SU-DHL-6 (cell line): ENCODE measurements at regions not wholly inside any gene's neighbourhood (a gene's known extent, or its start where the extent isn't known, plus 50 kb on each side); places are given as distances from the start of the nearest gene placed in this dataset.

Experiments
- H2AFZ ChIP-seq: fragments of 200-600 bp; sonication (generic); 2 replicates; pipeline ENCODE4 v1.6.1; 2014; ENCODE audit warnings: low read depth, mild to moderate bottlenecking, moderate library complexity, mixed read lengths, antibody characterized with exemption, low read length; ENCODE audit not compliant: severe bottlenecking
- H3F3A ChIP-seq: fragments of 200-600 bp; shearing (Covaris generic); 2 replicates; pipeline ENCODE4 v1.6.0; 2016; ENCODE audit warnings: antibody characterized with exemption, mild to moderate bottlenecking; ENCODE audit not compliant: insufficient read depth
- H3K27ac ChIP-seq: fragments of 200-600 bp; sonication (generic); 2 replicates; pipeline ENCODE4 v1.5.1; 2016; ENCODE audit warnings: low read depth, mild to moderate bottlenecking, low read length, moderate library complexity, mixed read lengths
- H3K27me3 ChIP-seq: fragments of 200-600 bp; sonication (generic), shearing (Covaris generic); 2 replicates; pipeline ENCODE4 v1.6.0; 2014; ENCODE audit warnings: mild to moderate bottlenecking, low read length
- H3K36me3 ChIP-seq: fragments of 200-600 bp; sonication (generic); 2 replicates; pipeline ENCODE4 v1.6.1; 2014; ENCODE audit warnings: mild to moderate bottlenecking, low read length, mixed read lengths
- H3K4me2 ChIP-seq: fragments of 300-600, 200-600 bp; shearing (Covaris generic), sonication (generic); 2 replicates; pipeline ENCODE4 v1.6.0; 2014; ENCODE audit warnings: low read length, low read depth, mild to moderate bottlenecking; ENCODE audit not compliant: poor library complexity, severe bottlenecking
- H3K4me3 ChIP-seq: fragments of 200-600 bp; sonication (generic); 2 replicates; pipeline ENCODE4 v1.5.1; 2014; ENCODE audit warnings: antibody characterized with exemption, low read length, mild to moderate bottlenecking, mixed read lengths; ENCODE audit not compliant: insufficient read depth, poor library complexity, severe bottlenecking
- H3K79me2 ChIP-seq: fragments of 200-600 bp; sonication (generic); 2 replicates; pipeline ENCODE4 v1.6.1; 2014; ENCODE audit warnings: mild to moderate bottlenecking, low read length, moderate library complexity; ENCODE audit not compliant: insufficient read depth
- H3K9ac ChIP-seq: fragments of 200-600 bp; sonication (generic); 2 replicates; pipeline ENCODE4 v1.7.0; 2014; ENCODE audit warnings: mild to moderate bottlenecking, low read length
- H3K9me2 ChIP-seq: fragments of 200-600 bp; sonication (generic); replicated peaks from 2 replicates; pipeline ENCODE4 v1.6.1; 2014; ENCODE audit warnings: low read length; ENCODE audit not compliant: insufficient read depth
- H3K9me3 ChIP-seq: fragments of 200-600 bp; sonication (generic); 2 replicates; pipeline ENCODE4 v1.6.1; 2014; ENCODE audit warnings: low read length, mixed read lengths; ENCODE audit not compliant: insufficient read depth
- H4K20me1 ChIP-seq: fragments of 200-600 bp; sonication (generic); 2 replicates; pipeline ENCODE4 v1.6.1; 2014; ENCODE audit warnings: low read depth, mild to moderate bottlenecking, antibody characterized with exemption, low read length, moderate library complexity, mixed read lengths
- CTCF ChIP-seq: fragments of 200-600 bp; sonication (generic); IDR thresholded peaks from one replicate; pipeline ENCODE4 v1.5.1; 2017; ENCODE audit warnings: antibody characterized with exemption, mild to moderate bottlenecking, low read length, moderate library complexity; ENCODE audit not compliant: insufficient read depth, poor library complexity, severe bottlenecking
- EZH2phosphoT487 ChIP-seq: fragments of 200-600 bp; sonication (generic), shearing (Covaris generic); conservative IDR thresholded peaks from 2 replicates; pipeline ENCODE4 v1.6.1; 2018; ENCODE audit warnings: mild to moderate bottlenecking, antibody characterized with exemption, low read length, moderate library complexity, mixed read lengths

- H3K4me2 ChIP-seq, result no peak overlapping the region
- TF ChIP-seq CTCF, result no peak
- TF ChIP-seq EZH2phosphoT487, result no peak
- no peaks in the 10 kb centered on the region for H3F3A ChIP-seq
These were observed 417.9 kb downstream of the NFIB start for GRCh38 chr9:13896047-13896446.

GRCh38 chr9:13885258-13885657, 428.7 kb downstream of the NFIB start:
- no peaks in the 10 kb centered on the region for H3K36me3 ChIP-seq
- peaks cover 4% of the 10 kb centered on the region; the same call in 1 of the 2 replicates for H3K9me3 ChIP-seq
- H4K20me1 ChIP-seq, result no peaks in the 10 kb centered on the region; the same call in 1 of the 2 replicates
- no peak overlapping the region for H3K4me3 ChIP-seq
- no peak overlapping the region for H2AFZ ChIP-seq
- no peak for TF ChIP-seq CTCF
- TF ChIP-seq EZH2phosphoT487, result no peak
- H3K4me2 ChIP-seq, result no peak overlapping the region
- no peaks in the 10 kb centered on the region for H3K79me2 ChIP-seq
- no peaks in the 10 kb centered on the region for H3K27me3 ChIP-seq
- H3F3A ChIP-seq, result no peaks in the 10 kb centered on the region
- H3K9me2 ChIP-seq, result no peaks in the 10 kb centered on the region
- no peak overlapping the region for H3K9ac ChIP-seq
- no peak overlapping the region for H3K27ac ChIP-seq

More at GRCh38 chr9:13896047-13896446, 417.9 kb downstream of the NFIB start:
- Histone ChIP-seq H3K9me3 (no peaks in the 10 kb centered on the region), H3K36me3 (no peaks in the 10 kb centered on the region), H2AFZ (no peak overlapping the region), H3K27me3 (no peaks in the 10 kb centered on the region), H3K9ac (no peak overlapping the region), H3K27ac (no peak overlapping the region), H3K9me2 (no peaks in the 10 kb centered on the region), H4K20me1 (no peaks in the 10 kb centered on the region), H3K79me2 (no peaks in the 10 kb centered on the region), H3K4me3 (no peak overlapping the region)

GRCh38 chr9:13879981-13880380, 434.0 kb downstream of the NFIB start:
- Histone ChIP-seq H4K20me1 (no peaks in the 10 kb centered on the region), H3K36me3 (no peaks in the 10 kb centered on the region), H3K9ac (no peak overlapping the region), H3K4me3 (no peak overlapping the region), H3K4me2 (no peak overlapping the region), H3K27ac (no peak overlapping the region), H2AFZ (no peak overlapping the region), H3K27me3 (no peaks in the 10 kb centered on the region), H3K9me3 (no peaks in the 10 kb centered on the region), H3F3A (no peaks in the 10 kb centered on the region), H3K79me2 (no peaks in the 10 kb centered on the region), H3K9me2 (no peaks in the 10 kb centered on the region)
- no peak for TF ChIP-seq CTCF

GRCh38 chr9:13879011-13879410, 434.9 kb downstream of the NFIB start:
- H3K27ac ChIP-seq, result no peak overlapping the region
- no peak overlapping the region for H3K9ac ChIP-seq
- no peak for TF ChIP-seq EZH2phosphoT487
- H3K4me3 ChIP-seq, result no peak overlapping the region
- no peak overlapping the region for H3K4me2 ChIP-seq
- H3K9me3 ChIP-seq, result no peaks in the 10 kb centered on the region
- H3K27me3 ChIP-seq, result no peaks in the 10 kb centered on the region
- no peaks in the 10 kb centered on the region for H3F3A ChIP-seq
- no peak overlapping the region for H2AFZ ChIP-seq
- no peaks in the 10 kb centered on the region for H3K9me2 ChIP-seq
- H3K79me2 ChIP-seq, result no peaks in the 10 kb centered on the region
- H3K36me3 ChIP-seq, result no peaks in the 10 kb centered on the region
- no peaks in the 10 kb centered on the region for H4K20me1 ChIP-seq
